Cardiac fibroblast (primary cell): ENCODE measurements at regions not wholly inside any gene's neighbourhood (a gene's known extent, or its start where the extent isn't known, plus 50 kb on each side); places are given as distances from the start of the nearest gene placed in this dataset.

ENCODE experiments used
- DNase-seq, 2 donors: peaks; one replicate each; pipeline versions ENCODE4 v3.0.0 to v3.0.0-alpha.2; 2010; ENCODE audit warnings: low read depth in 2 of 2
- H3K4me3 ChIP-seq, 2 donors: replicated peaks in 1 of 2; 1 replicate in 1 of 2; 2 replicates in 1 of 2; pipeline ENCODE4 v1.5.1; 2011; ENCODE audit warnings: low read depth in 2 of 2, low read length in 2 of 2, mild to moderate bottlenecking in 2 of 2, moderate library complexity in 1 of 2
- CTCF ChIP-seq: IDR thresholded peaks from one replicate; pipeline ENCODE4 v1.5.1; 2011; ENCODE audit warnings: low read depth, mild to moderate bottlenecking, low read length, inconsistent platforms

GRCh38 chr21:28252928-28253327 is 739.7 kb downstream of the LTN1 start:
- H3K4me3 ChIP-seq = no peak overlapping the region
- peak in 1 of 2 donors; percentile 25 for DNase-seq
- no peak for TF ChIP-seq CTCF

GRCh38 chr21:28250946-28251345 is 741.7 kb downstream of the LTN1 start:
- no peak overlapping the region for H3K4me3 ChIP-seq
- TF ChIP-seq CTCF = no peak
- DNase-seq = no peak

GRCh38 chr21:28247454-28248020 is 745.1 kb downstream of the LTN1 start:
- DNase-seq = no peak
- TF ChIP-seq CTCF = no peak
- no peak overlapping the region for H3K4me3 ChIP-seq

- no peak for TF ChIP-seq CTCF
- no peak overlapping the region for H3K4me3 ChIP-seq
- peak; percentile 35 to 42 for DNase-seq
These were observed 752.1 kb downstream of the LTN1 start for GRCh38 chr21:28240586-28240985.

GRCh38 chr21:28239340-28239739 is 753.3 kb downstream of the LTN1 start:
- DNase-seq = peak; percentile 30 to 70
- H3K4me3 ChIP-seq = no peak overlapping the region
- no peak for TF ChIP-seq CTCF

GRCh38 chr21:28237661-28238060 is 755.0 kb downstream of the LTN1 start:
- no peak overlapping the region for H3K4me3 ChIP-seq
- DNase-seq = no peak
- TF ChIP-seq CTCF = no peak
